ENCODE measurements at regions not wholly inside any gene's neighbourhood (a gene's known extent, or its start where the extent isn't known, plus 50 kb on each side); places are given as distances from the start of the nearest gene placed in this dataset.
"Not testable (repeated sequence)": the region's sequence is repeated elsewhere in the genome, so short reads cannot be mapped to it uniquely, and the experiment has no call there.

GRCh38 chr12:116441292-116441691, 117.9 kb upstream of the MAP1LC3B2 start:
- no peak overlapping the region for H3K27ac ChIP-seq (ENCODE audit: low read depth, low read length)
- WGBS, 3 donors = 61 to 63% (median 62%) methylated on average over 4 of the region's 4 CpGs

- WGBS, 3 donors = 90 to 100% (median 95%) methylated on average over 3 of the region's 3 CpGs
Measured at GRCh38 chr12:116442304-116442703, 116.9 kb upstream of the MAP1LC3B2 start.

GRCh38 chr12:116442946-116443345, 116.2 kb upstream of the MAP1LC3B2 start:
- 66 to 87% (median 72%) methylated on average over 3 of the region's 3 CpGs for WGBS, 3 donors
- no peak overlapping the region for H3K27ac ChIP-seq (ENCODE audit: low read depth, low read length)

More at GRCh38 chr12:116442304-116442703, 116.9 kb upstream of the MAP1LC3B2 start:
- H3K27ac ChIP-seq (ENCODE audit: low read depth, low read length) = no peak overlapping the region

GRCh38 chr12:116443821-116444589, 115.2 kb upstream of the MAP1LC3B2 start:
- H3K27ac ChIP-seq (ENCODE audit: low read depth, low read length) = no peak overlapping the region
- WGBS, 3 donors = 47 to 81% (median 58%) methylated on average over 16 of the region's 16 CpGs

GRCh38 chr12:116444590-116444943, 114.6 kb upstream of the MAP1LC3B2 start:
- 83 to 93% (median 85%) methylated on average over 7 of the region's 7 CpGs for WGBS, 3 donors
- H3K27ac ChIP-seq (ENCODE audit: low read depth, low read length) = no peak overlapping the region

GRCh38 chr12:116448165-116448739, 110.9 kb upstream of the MAP1LC3B2 start:
- WGBS, 3 donors = 87 to 96% (median 95%) methylated on average over 11 of the region's 11 CpGs

GRCh38 chr12:116450406-116450910, 108.7 kb upstream of the MAP1LC3B2 start:
- no peak overlapping the region for H3K27ac ChIP-seq (ENCODE audit: low read depth, low read length)
- WGBS, 3 donors = 93 to 97% (median 95%) methylated on average over 3 of the region's 3 CpGs

More at GRCh38 chr12:116448165-116448739, 110.9 kb upstream of the MAP1LC3B2 start:
- H3K27ac ChIP-seq (ENCODE audit: low read depth, low read length) = no peak overlapping the region

GRCh38 chr12:116452975-116453374, 106.2 kb upstream of the MAP1LC3B2 start:
- 93 to 98% (median 93%) methylated on average over 5 of the region's 5 CpGs for WGBS, 3 donors
- H3K27ac ChIP-seq (ENCODE audit: low read depth, low read length) = not testable (repeated sequence)

GRCh38 chr12:116453631-116454030, 105.5 kb upstream of the MAP1LC3B2 start:
- no peak overlapping the region for H3K27ac ChIP-seq (ENCODE audit: low read depth, low read length)
- 84 to 92% (median 90%) methylated on average over 6 of the region's 6 CpGs for WGBS, 3 donors

GRCh38 chr12:116454076-116454475, 105.1 kb upstream of the MAP1LC3B2 start:
- H3K27ac ChIP-seq (ENCODE audit: low read depth, low read length) = no peak overlapping the region
- 80 to 87% (median 87%) methylated on average over 6 of the region's 6 CpGs for WGBS, 3 donors

GRCh38 chr12:116454950-116455447, 104.2 kb upstream of the MAP1LC3B2 start:
- peak overlapping the region; percentile 21 for H3K27ac ChIP-seq (ENCODE audit: low read depth, low read length)
- 51 to 70% (median 61%) methylated on average over 7 of the region's 7 CpGs for WGBS, 3 donors

GRCh38 chr12:116455540-116456329, 103.4 kb upstream of the MAP1LC3B2 start:
- H3K27ac ChIP-seq (ENCODE audit: low read depth, low read length) = peak overlapping the region; percentile 83
- 24 to 37% (median 26%) methylated on average over 17 of the region's 17 CpGs for whole genome bisulfite sequencing, 3 donors

- 59 to 65% (median 61%) methylated on average over 14 to 15 of the region's 15 CpGs for WGBS, 3 donors
- peak overlapping the region; percentile 83 for H3K27ac ChIP-seq (ENCODE audit: low read depth, low read length)
Measured at GRCh38 chr12:116456330-116457082, 102.7 kb upstream of the MAP1LC3B2 start.

- WGBS, 3 donors = 87 to 93% (median 88%) methylated on average over 9 to 12 of the region's 12 CpGs
- H3K27ac ChIP-seq (ENCODE audit: low read depth, low read length) = no peak overlapping the region
Measured at GRCh38 chr12:116458492-116458891, 100.7 kb upstream of the MAP1LC3B2 start.

- no peak overlapping the region for H3K27ac ChIP-seq (ENCODE audit: low read depth, low read length)
- 86 to 90% (median 90%) methylated on average over 21 of the region's 21 CpGs for WGBS, 3 donors
Measured at GRCh38 chr12:116459011-116459875, 99.9 kb upstream of the MAP1LC3B2 start.

GRCh38 chr12:116459916-116460663, 99.1 kb upstream of the MAP1LC3B2 start:
- WGBS, 3 donors = 75 to 88% (median 84%) methylated on average over 17 of the region's 17 CpGs
- H3K27ac ChIP-seq (ENCODE audit: low read depth, low read length) = no peak overlapping the region

- H3K27ac ChIP-seq (ENCODE audit: low read depth, low read length) = no peak overlapping the region
- WGBS, 3 donors = 95 to 97% (median 96%) methylated on average over 6 of the region's 6 CpGs
Measured at GRCh38 chr12:116461060-116461459, 98.1 kb upstream of the MAP1LC3B2 start.
